Lower leg skin (tissue), 3 donors: ENCODE measurements at regions not wholly inside any gene's neighbourhood (a gene's known extent, or its start where the extent isn't known, plus 50 kb on each side); places are given as distances from the start of the nearest gene placed in this dataset.

ENCODE experiments used
- POLR2A ChIP-seq, 2 donors: fragments of 450-650 bp; IDR thresholded peaks; one replicate each; pipeline ENCODE4 v1.6.1; 2016 to 2017; ENCODE audit warnings: antibody characterized with exemption in 2 of 2, mild to moderate bottlenecking in 1 of 2, moderate library complexity in 1 of 2
- TF ChIP-seq, protein P1 (sequence below), 3 donors: fragments of 450-650 bp; IDR thresholded peaks; one replicate each; pipeline ENCODE4 v1.5.1; 2016; ENCODE audit warnings: antibody characterized with exemption in 3 of 3, mild to moderate bottlenecking in 3 of 3, moderate library complexity in 2 of 3

DNA sequence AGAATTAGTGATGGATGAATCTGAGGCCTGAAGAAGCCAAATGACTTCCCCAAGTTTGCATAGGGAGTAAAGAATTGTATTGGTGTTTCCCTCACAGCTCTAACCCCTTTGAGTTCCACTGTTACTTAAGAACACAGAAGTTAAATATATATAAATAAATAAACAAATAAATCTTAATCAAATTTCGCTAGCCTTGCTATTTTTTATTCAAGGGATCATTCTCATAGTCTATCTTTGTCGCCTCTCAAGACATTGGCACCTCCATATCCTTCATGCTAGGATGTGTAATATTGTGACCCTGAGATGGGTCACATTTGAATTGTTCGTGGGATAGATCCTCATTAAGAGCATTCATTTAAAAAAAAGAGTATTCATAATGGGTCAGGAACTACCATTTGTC lies 121.3 kb upstream of the HNMT start:
- TF ChIP-seq, protein P1, sequence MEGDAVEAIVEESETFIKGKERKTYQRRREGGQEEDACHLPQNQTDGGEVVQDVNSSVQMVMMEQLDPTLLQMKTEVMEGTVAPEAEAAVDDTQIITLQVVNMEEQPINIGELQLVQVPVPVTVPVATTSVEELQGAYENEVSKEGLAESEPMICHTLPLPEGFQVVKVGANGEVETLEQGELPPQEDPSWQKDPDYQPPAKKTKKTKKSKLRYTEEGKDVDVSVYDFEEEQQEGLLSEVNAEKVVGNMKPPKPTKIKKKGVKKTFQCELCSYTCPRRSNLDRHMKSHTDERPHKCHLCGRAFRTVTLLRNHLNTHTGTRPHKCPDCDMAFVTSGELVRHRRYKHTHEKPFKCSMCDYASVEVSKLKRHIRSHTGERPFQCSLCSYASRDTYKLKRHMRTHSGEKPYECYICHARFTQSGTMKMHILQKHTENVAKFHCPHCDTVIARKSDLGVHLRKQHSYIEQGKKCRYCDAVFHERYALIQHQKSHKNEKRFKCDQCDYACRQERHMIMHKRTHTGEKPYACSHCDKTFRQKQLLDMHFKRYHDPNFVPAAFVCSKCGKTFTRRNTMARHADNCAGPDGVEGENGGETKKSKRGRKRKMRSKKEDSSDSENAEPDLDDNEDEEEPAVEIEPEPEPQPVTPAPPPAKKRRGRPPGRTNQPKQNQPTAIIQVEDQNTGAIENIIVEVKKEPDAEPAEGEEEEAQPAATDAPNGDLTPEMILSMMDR (IDR thresholded peaks at IDR 0.05) = no peak
- no peak for TF ChIP-seq POLR2A (IDR thresholded peaks at IDR 0.05)
